ENCODE measurements at regions not wholly inside any gene's neighbourhood (a gene's known extent, or its start where the extent isn't known, plus 50 kb on each side); places are given as distances from the start of the nearest gene placed in this dataset.

GRCh38 chr9:104025945-104026344 lies 68.2 kb upstream of the SMC2 start (continued):
- TF ChIP-seq FOSL1 (IDR thresholded peaks at IDR 0.05; ENCODE audit: insufficient read depth, low read depth, low read length) (no peak), SP4 (IDR thresholded peaks at IDR 0.05; ENCODE audit: low read length) (no peak), KDM1A (IDR thresholded peaks at IDR 0.05; ENCODE audit: borderline replicate concordance, low read length) (no peak)
